ENCODE measurements at regions not wholly inside any gene's neighbourhood (a gene's known extent, or its start where the extent isn't known, plus 50 kb on each side); places are given as distances from the start of the nearest gene placed in this dataset.
A peak's percentile ranks its signal among the peaks of the same experiment; 100 is the strongest.

GRCh38 chr21:43334214-43334958 is 92.5 kb downstream of the SIK1 start:
- no peak for DNase-seq
- Mint-ChIP-seq H3K4me1 (peaks cover 47 to 48% (median 47%) of the 10 kb centered on the region in 3 donors), H3K27ac (peak overlapping the region; percentile 25 to 91 (median 78)), H3K36me3 (peaks cover 0 to 15% of the 10 kb centered on the region in 2 donors), H3K27me3 (peaks cover 5 to 21% (median 15%) of the 10 kb centered on the region in 3 donors), H3K4me3 (peak overlapping the region in 1 of 8 donors; percentile 14), H3K9me3 (peaks cover 0 to 13% (median 2%) of the 10 kb centered on the region in 7 donors)
- no peak for ATAC-seq (ENCODE audit: low read depth in 2 of 2)

GRCh38 chr21:43333298-43334062 is 93.5 kb downstream of the SIK1 start:
- DNase-seq: no peak
- Mint-ChIP-seq H3K4me3 (no peak overlapping the region), H3K4me1 (peaks cover 38 to 41% (median 39%) of the 10 kb centered on the region in 3 donors), H3K9me3 (peaks cover 0 to 13% (median 2%) of the 10 kb centered on the region in 7 donors), H3K27ac (peak overlapping the region in 4 of 6 donors; percentile 15 to 91 (median 78)), H3K27me3 (peaks cover 5 to 13% (median 11%) of the 10 kb centered on the region in 3 donors), H3K36me3 (peaks cover 0 to 15% of the 10 kb centered on the region in 2 donors)
- no peak for ATAC-seq (ENCODE audit: low read depth in 2 of 2)

- ATAC-seq (ENCODE audit: low read depth in 2 of 2) (no peak), DNase-seq (no peak)
- H3K36me3 Mint-ChIP-seq: peaks cover 0 to 12% of the 10 kb centered on the region in 2 donors
These were observed 94.1 kb downstream of the SIK1 start for GRCh38 chr21:43332861-43333297.

GRCh38 chr21:43331962-43332828 is 94.7 kb downstream of the SIK1 start:
- Mint-ChIP-seq H3K4me1 (peaks cover 27 to 33% (median 32%) of the 10 kb centered on the region in 3 donors), H3K4me3 (no peak overlapping the region), H3K9me3 (peaks cover 0 to 5% (median 2%) of the 10 kb centered on the region in 7 donors), H3K27ac (peak overlapping the region in 2 of 6 donors; percentile 30 to 81), H3K27me3 (peaks cover 5 to 13% (median 11%) of the 10 kb centered on the region in 3 donors), H3K36me3 (peaks cover 0 to 5% of the 10 kb centered on the region in 2 donors)
- no peak for DNase-seq
- no peak for ATAC-seq (ENCODE audit: low read depth in 2 of 2)

More at GRCh38 chr21:43332861-43333297, 94.1 kb downstream of the SIK1 start:
- Mint-ChIP-seq H3K9me3 (peaks cover 0 to 12% (median 2%) of the 10 kb centered on the region in 7 donors), H3K4me1 (peaks cover 34 to 39% (median 39%) of the 10 kb centered on the region in 3 donors), H3K27ac (peak overlapping the region in 1 of 6 donors; percentile 15), H3K27me3 (peaks cover 5 to 13% (median 11%) of the 10 kb centered on the region in 3 donors), H3K4me3 (no peak overlapping the region)

- H3K27ac Mint-ChIP-seq: no peak overlapping the region
- peaks cover 0 to 3% (median 0%) of the 10 kb centered on the region in 7 donors for H3K9me3 Mint-ChIP-seq
- H3K4me3 Mint-ChIP-seq: no peak overlapping the region
- ATAC-seq (ENCODE audit: low read depth in 2 of 2) (no peak), DNase-seq (no peak)
- H3K36me3 Mint-ChIP-seq: no peaks in the 10 kb centered on the region
- H3K4me1 Mint-ChIP-seq: peaks cover 27 to 36% (median 32%) of the 10 kb centered on the region in 3 donors
- H3K27me3 Mint-ChIP-seq: peaks cover 5 to 13% (median 11%) of the 10 kb centered on the region in 3 donors
These were observed 95.6 kb downstream of the SIK1 start for GRCh38 chr21:43331111-43331961.

GRCh38 chr21:43330306-43330881 is 96.5 kb downstream of the SIK1 start:
- H3K27me3 Mint-ChIP-seq: peaks cover 5 to 13% (median 11%) of the 10 kb centered on the region in 3 donors
- H3K36me3 Mint-ChIP-seq: no peaks in the 10 kb centered on the region
- H3K27ac Mint-ChIP-seq: no peak overlapping the region
- no peak overlapping the region for H3K4me3 Mint-ChIP-seq
- peaks cover 31 to 43% (median 32%) of the 10 kb centered on the region in 3 donors for H3K4me1 Mint-ChIP-seq
- H3K9me3 Mint-ChIP-seq: peaks cover 0 to under 1% (median 0%) of the 10 kb centered on the region in 7 donors
- ATAC-seq (ENCODE audit: low read depth in 2 of 2) (no peak), DNase-seq (no peak)

- Mint-ChIP-seq H3K27me3 (peaks cover 5 to 13% (median 11%) of the 10 kb centered on the region in 3 donors), H3K36me3 (no peaks in the 10 kb centered on the region)
- DNase-seq: no peak
These were observed 97.1 kb downstream of the SIK1 start for GRCh38 chr21:43329711-43330269.

GRCh38 chr21:43328958-43329691 is 97.8 kb downstream of the SIK1 start:
- ATAC-seq (ENCODE audit: low read depth in 2 of 2): no peak
- no peak for DNase-seq
- no peaks in the 10 kb centered on the region for H3K9me3 Mint-ChIP-seq
- H3K27ac Mint-ChIP-seq: peak overlapping the region in 2 of 6 donors; percentile 8 to 30
- H3K4me1 Mint-ChIP-seq: peaks cover 22 to 36% (median 25%) of the 10 kb centered on the region in 3 donors
- peaks cover 5 to 13% (median 11%) of the 10 kb centered on the region in 3 donors for H3K27me3 Mint-ChIP-seq
- H3K36me3 Mint-ChIP-seq: no peaks in the 10 kb centered on the region
- H3K4me3 Mint-ChIP-seq: no peak overlapping the region

More at GRCh38 chr21:43329711-43330269, 97.1 kb downstream of the SIK1 start:
- ATAC-seq (ENCODE audit: low read depth in 2 of 2): no peak
- Mint-ChIP-seq H3K4me1 (peaks cover 27 to 41% (median 29%) of the 10 kb centered on the region in 3 donors), H3K4me3 (no peak overlapping the region), H3K27ac (no peak overlapping the region), H3K9me3 (no peaks in the 10 kb centered on the region)

GRCh38 chr21:43328185-43328957 is 98.6 kb downstream of the SIK1 start:
- H3K27ac Mint-ChIP-seq: peak overlapping the region in 5 of 6 donors; percentile 8 to 66 (median 32)
- peaks cover 21 to 32% (median 22%) of the 10 kb centered on the region in 3 donors for H3K4me1 Mint-ChIP-seq
- H3K27me3 Mint-ChIP-seq: peaks cover 5 to 11% (median 9%) of the 10 kb centered on the region in 3 donors
- no peaks in the 10 kb centered on the region for H3K36me3 Mint-ChIP-seq
- DNase-seq (no peak), ATAC-seq (ENCODE audit: low read depth in 2 of 2) (no peak)
- no peaks in the 10 kb centered on the region for H3K9me3 Mint-ChIP-seq
- H3K4me3 Mint-ChIP-seq: no peak overlapping the region

GRCh38 chr21:43325968-43326715 is 100.8 kb downstream of the SIK1 start:
- Mint-ChIP-seq H3K4me3 (peak overlapping the region in 5 of 8 donors; percentile 15 to 67 (median 19)), H3K27me3 (no peaks in the 10 kb centered on the region), H3K9me3 (no peaks in the 10 kb centered on the region), H3K4me1 (peaks cover 18 to 24% (median 21%) of the 10 kb centered on the region in 3 donors), H3K27ac (peak overlapping the region; percentile 29 to 91 (median 68)), H3K36me3 (no peaks in the 10 kb centered on the region)
- ATAC-seq (ENCODE audit: low read depth in 2 of 2) (peak; percentile 88 to 90), DNase-seq (peak; percentile 64)

All from naive B cell (primary cell).